GM12878 (cell line): ENCODE measurements at regions not wholly inside any gene's neighbourhood (a gene's known extent, or its start where the extent isn't known, plus 50 kb on each side); places are given as distances from the start of the nearest gene placed in this dataset.
A peak's percentile ranks its signal among the peaks of the same experiment; 100 is the strongest.

ENCODE experiments used
- ATAC-seq: fragments of 200-7000 bp; cut with Tn5 transposase; 3 replicates; pipeline ENCODE4 v1.9.1; 2020; ENCODE audit warnings: mild to moderate bottlenecking, moderate library complexity
- BruUV-seq: library from RNA; stranded (reverse); fragments of 400-500 nt; replicated peaks from 2 replicates; lab custom pipeline; 2021; lab: Mats Ljungman, UMichigan
- CTCF ChIA-PET: fragments of 300-600 bp; sonication (Branson Sonifier 250); formaldehyde crosslinking; extraction: SDS; loops from one replicate; lab custom pipeline; 2021; ENCODE audit warnings: inconsistent platforms; lab: Yijun Ruan, JAX
- POLR2A ChIA-PET: fragments of 350-600 bp; formaldehyde crosslinking; extraction: SDS; loops from one replicate; lab custom pipeline; 2021; ENCODE audit warnings: inconsistent platforms; lab: Charles Lee
- RAD21 ChIA-PET: fragments of 300-600 bp; sonication (Branson Sonifier 250); formaldehyde crosslinking; loops from one replicate; lab custom pipeline; 2023; ENCODE audit warnings: antibody characterized with exemption; ENCODE audit not compliant: unreplicated experiment; lab: Charles Lee
- SMC1A ChIA-PET: fragments of 300-600 bp; sonication (Branson Sonifier 250); formaldehyde crosslinking; loops from one replicate; lab custom pipeline; 2023; ENCODE audit not compliant: unreplicated experiment, uncharacterized antibody; lab: Charles Lee
- DNase-seq: peaks from one replicate; pipeline ENCODE4 v3.0.0-alpha.2; 2011; ENCODE audit warnings: low read depth, low spot score
- FAIRE-seq: peaks from 3 replicates; lab custom pipeline; 2011; peaks lifted over from hg19 to GRCh38; lab: Jason Lieb, UNC
- H2AFZ ChIP-seq: 2 replicates; pipeline ENCODE4 v1.6.0; 2011; ENCODE audit warnings: low read depth, low read length, control low read depth; ENCODE audit not compliant: control insufficient read depth
- H3K27ac ChIP-seq: 2 replicates; pipeline ENCODE4 v1.5.1; 2011; ENCODE audit warnings: control low read depth; ENCODE audit not compliant: control insufficient read depth, insufficient read depth
- H3K27me3 ChIP-seq, 2 experiments: replicated peaks in 1 of 2; 2 replicates each; pipeline versions ENCODE4 v1.6.0 to v1.6.1; 2011; ENCODE audit warnings: low read length in 1 of 2; ENCODE audit not compliant: control insufficient read depth in 2 of 2, insufficient read depth in 2 of 2
- H3K36me3 ChIP-seq, 2 experiments: 2 replicates each; pipeline ENCODE4 v1.5.1; 2011; ENCODE audit warnings: low read length in 1 of 2; ENCODE audit not compliant: control insufficient read depth in 2 of 2, insufficient read depth in 2 of 2
- H3K4me1 ChIP-seq: 2 replicates; pipeline ENCODE4 v1.6.1; 2011; ENCODE audit warnings: mild to moderate bottlenecking, low read length, moderate library complexity, mixed read lengths; ENCODE audit not compliant: control insufficient read depth, insufficient read depth
- H3K4me2 ChIP-seq: 2 replicates; pipeline ENCODE4 v1.6.0; 2011; ENCODE audit warnings: control low read depth; ENCODE audit not compliant: control insufficient read depth, insufficient read depth
- H3K4me3 ChIP-seq: fragments of 200-600 bp; sonication (generic); 2 replicates; pipeline ENCODE4 v1.5.1; 2016
- H3K79me2 ChIP-seq: 2 replicates; pipeline ENCODE4 v1.6.0; 2011; ENCODE audit warnings: low read length; ENCODE audit not compliant: control insufficient read depth, insufficient read depth
- H3K9ac ChIP-seq: 2 replicates; pipeline ENCODE4 v1.8.0; 2011; ENCODE audit warnings: low read length, control low read depth, mixed read lengths; ENCODE audit not compliant: control insufficient read depth, insufficient read depth
- H3K9me3 ChIP-seq: replicated peaks from 3 replicates; pipeline ENCODE4 v1.5.1; 2011; ENCODE audit warnings: mild to moderate bottlenecking, low read length; ENCODE audit not compliant: control insufficient read depth, insufficient read depth
- H4K20me1 ChIP-seq: 2 replicates; pipeline ENCODE4 v1.6.0; 2011; ENCODE audit not compliant: control insufficient read depth, insufficient read depth
- EED ChIP-seq: sonication (generic); IDR thresholded peaks from 2 replicates; pipeline ENCODE4 v1.6.1; 2016; ENCODE audit warnings: antibody characterized with exemption, low read depth
- EZH2 ChIP-seq: IDR thresholded peaks from 2 replicates; pipeline ENCODE4 v1.6.1; 2012; ENCODE audit warnings: low read depth, mild to moderate bottlenecking, control low read depth, inconsistent platforms, low read length, borderline replicate concordance; ENCODE audit not compliant: control insufficient read depth
- IKZF2 ChIP-seq, 2 experiments: fragments of 450-650 bp; IDR thresholded peaks; 2 replicates each; pipeline ENCODE4 v1.6.1; 2017; ENCODE audit warnings: mild to moderate bottlenecking in 2 of 2, moderate library complexity in 2 of 2
- MTA3 ChIP-seq: IDR thresholded peaks from 2 replicates; pipeline ENCODE4 v1.6.1; 2012; ENCODE audit warnings: low read length, inconsistent platforms, borderline replicate concordance
- RCOR1 ChIP-seq: conservative IDR thresholded peaks from 2 replicates; pipeline ENCODE4 v1.6.1; 2012; ENCODE audit warnings: low read depth, low read length, improper control_type of control experiment
- SP1 ChIP-seq: IDR thresholded peaks from one replicate; pipeline ENCODE4 v1.6.1; 2011; ENCODE audit warnings: low read depth, low read length
- TCF7 ChIP-seq: IDR thresholded peaks from 2 replicates; pipeline ENCODE4 v1.6.1; 2014; ENCODE audit warnings: antibody characterized with exemption, borderline replicate concordance
- ZNF384 ChIP-seq: IDR thresholded peaks from 2 replicates; pipeline ENCODE4 v1.6.1; 2012; ENCODE audit warnings: low read depth, mild to moderate bottlenecking, low read length, improper control_type of control experiment, borderline replicate concordance
- ZZZ3 ChIP-seq: IDR thresholded peaks from 2 replicates; pipeline ENCODE4 v1.6.1; 2011; ENCODE audit warnings: low read depth; ENCODE audit not compliant: control insufficient read depth, insufficient read length
- WGBS: methylation state at CpG from one replicate; pipeline ENCODE4 v1.1.6; 2016; ENCODE audit warnings: low lambda C conversion rate; ENCODE audit not compliant: insufficient replicate concordance, insufficient coverage; ENCODE audit errors: missing lambda C conversion rate; 5-methylcytosine and 5-hydroxymethylcytosine counted together
- in situ Hi-C: fragments of 300-500 bp; cut with MboI; formaldehyde crosslinking; loops from 9 replicates; pipeline ENCODE4 v1.14.3; 2018; ENCODE audit warnings: mixed read lengths
- intact Hi-C: fragments of 100-400 bp; cut with micrococcal nuclease; formaldehyde crosslinking; loops from one replicate; pipeline ENCODE4 v1.14.2; 2022; ENCODE audit not compliant: unreplicated experiment
- TF ChIP-seq, protein P1 (sequence below): fragments of 150-350 bp; IDR thresholded peaks from 2 replicates; pipeline ENCODE4 v1.6.1; 2016; ENCODE audit warnings: low read depth, low read length
- TF ChIP-seq, protein P2 (sequence below): IDR thresholded peaks from 2 replicates; pipeline ENCODE4 v1.6.1; 2012; ENCODE audit warnings: low read length, inconsistent platforms

DNA sequence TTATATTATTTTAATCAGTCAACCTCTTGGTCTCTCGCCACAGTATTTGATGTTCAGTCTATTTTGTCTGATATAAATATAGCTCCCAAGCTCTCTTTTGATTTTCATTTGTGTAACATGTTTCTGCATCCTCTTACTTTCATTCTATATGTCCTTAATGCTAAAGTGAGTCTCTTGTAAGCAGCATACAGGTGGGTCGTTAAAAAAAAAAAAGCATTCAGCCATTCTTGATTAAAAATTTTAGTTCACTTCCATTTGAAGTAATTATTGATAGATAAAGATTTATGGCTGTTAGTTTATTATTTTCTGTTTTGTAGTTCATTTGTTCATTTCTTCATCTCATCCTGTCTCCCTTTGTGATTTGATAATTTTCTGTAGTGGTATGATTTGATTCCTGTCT lies 229.1 kb downstream of the GUCY2F start:
- ChIA-PET CTCF (no interaction called here), POLR2A (no interaction called here), RAD21 (no interaction called here), SMC1A (no interaction called here)
- no peak overlapping the region for H2AFZ ChIP-seq
- no peaks in the 10 kb centered on the region for H3K4me1 ChIP-seq
- no peak for ATAC-seq
- FAIRE-seq = no peak
- TF ChIP-seq, protein P1, sequence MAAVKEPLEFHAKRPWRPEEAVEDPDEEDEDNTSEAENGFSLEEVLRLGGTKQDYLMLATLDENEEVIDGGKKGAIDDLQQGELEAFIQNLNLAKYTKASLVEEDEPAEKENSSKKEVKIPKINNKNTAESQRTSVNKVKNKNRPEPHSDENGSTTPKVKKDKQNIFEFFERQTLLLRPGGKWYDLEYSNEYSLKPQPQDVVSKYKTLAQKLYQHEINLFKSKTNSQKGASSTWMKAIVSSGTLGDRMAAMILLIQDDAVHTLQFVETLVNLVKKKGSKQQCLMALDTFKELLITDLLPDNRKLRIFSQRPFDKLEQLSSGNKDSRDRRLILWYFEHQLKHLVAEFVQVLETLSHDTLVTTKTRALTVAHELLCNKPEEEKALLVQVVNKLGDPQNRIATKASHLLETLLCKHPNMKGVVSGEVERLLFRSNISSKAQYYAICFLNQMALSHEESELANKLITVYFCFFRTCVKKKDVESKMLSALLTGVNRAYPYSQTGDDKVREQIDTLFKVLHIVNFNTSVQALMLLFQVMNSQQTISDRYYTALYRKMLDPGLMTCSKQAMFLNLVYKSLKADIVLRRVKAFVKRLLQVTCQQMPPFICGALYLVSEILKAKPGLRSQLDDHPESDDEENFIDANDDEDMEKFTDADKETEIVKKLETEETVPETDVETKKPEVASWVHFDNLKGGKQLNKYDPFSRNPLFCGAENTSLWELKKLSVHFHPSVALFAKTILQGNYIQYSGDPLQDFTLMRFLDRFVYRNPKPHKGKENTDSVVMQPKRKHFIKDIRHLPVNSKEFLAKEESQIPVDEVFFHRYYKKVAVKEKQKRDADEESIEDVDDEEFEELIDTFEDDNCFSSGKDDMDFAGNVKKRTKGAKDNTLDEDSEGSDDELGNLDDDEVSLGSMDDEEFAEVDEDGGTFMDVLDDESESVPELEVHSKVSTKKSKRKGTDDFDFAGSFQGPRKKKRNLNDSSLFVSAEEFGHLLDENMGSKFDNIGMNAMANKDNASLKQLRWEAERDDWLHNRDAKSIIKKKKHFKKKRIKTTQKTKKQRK = no peak
- TF ChIP-seq ZNF384 = peak; percentile 80
- H4K20me1 ChIP-seq = no peaks in the 10 kb centered on the region
- no peak overlapping the region for H3K27ac ChIP-seq
- in situ Hi-C loops = no loop called here
- DNase-seq = no peak
- H3K79me2 ChIP-seq = no peaks in the 10 kb centered on the region
- H3K4me3 ChIP-seq = no peak overlapping the region
- no peak overlapping the region for H3K4me2 ChIP-seq
- H3K27me3 ChIP-seq = no peaks in the 10 kb centered on the region
- WGBS = 31% methylated on average over 2 of the region's 2 CpGs
- intact Hi-C loops = no loop called here
- H3K9ac ChIP-seq = no peak overlapping the region
- no peaks in the 10 kb centered on the region; the same call in 2 of the 3 replicates for H3K9me3 ChIP-seq
- H3K36me3 ChIP-seq = no peaks in the 10 kb centered on the region
- BruUV-seq = no TSS peak

DNA sequence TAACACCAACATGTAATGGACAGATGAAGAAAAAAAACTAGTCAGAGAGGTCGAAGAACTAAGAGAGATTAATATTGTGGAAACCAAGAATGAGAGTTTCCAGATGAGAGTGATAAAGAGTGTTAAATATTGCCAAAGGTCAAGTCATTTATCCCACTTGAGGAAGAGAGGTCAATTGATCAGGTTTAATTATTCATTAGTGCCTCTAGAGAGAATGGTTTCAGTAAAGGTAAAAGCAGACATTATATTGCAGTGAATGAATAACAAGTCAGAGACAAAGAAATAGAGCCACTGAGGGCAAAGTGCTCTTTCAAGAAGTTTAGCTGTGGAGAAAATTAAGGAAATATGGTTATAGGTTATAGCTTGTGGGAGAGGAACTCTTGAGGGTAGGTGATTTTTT lies 263.1 kb downstream of the GUCY2F start:
- Histone ChIP-seq H3K9ac (no peak overlapping the region), H4K20me1 (no peaks in the 10 kb centered on the region), H3K36me3 (no peaks in the 10 kb centered on the region), H3K4me3 (no peak overlapping the region), H2AFZ (no peak overlapping the region), H3K27ac (no peak overlapping the region), H3K27me3 (no peaks in the 10 kb centered on the region), H3K79me2 (no peaks in the 10 kb centered on the region), H3K9me3 (no peaks in the 10 kb centered on the region), H3K4me2 (no peak overlapping the region), H3K4me1 (no peaks in the 10 kb centered on the region)
- ChIA-PET RAD21 (no interaction called here), POLR2A (no interaction called here), CTCF (no interaction called here), SMC1A (no interaction called here)
- no TSS peak for BruUV-seq
- ATAC-seq (no peak), FAIRE-seq (no peak), DNase-seq (no peak)
- 0% methylated on average over 1 of the region's 1 CpG for WGBS
- in situ Hi-C loops (no loop called here), intact Hi-C loops (no loop called here)
- TF ChIP-seq IKZF2 (IDR thresholded peaks at IDR 0.05) (no peak), ZZZ3 (no peak), TCF7 (no peak), SP1 (no peak), EZH2 (no peak), EED (no peak), MTA3 (no peak), RCOR1 (no peak)
- TF ChIP-seq, protein P2, sequence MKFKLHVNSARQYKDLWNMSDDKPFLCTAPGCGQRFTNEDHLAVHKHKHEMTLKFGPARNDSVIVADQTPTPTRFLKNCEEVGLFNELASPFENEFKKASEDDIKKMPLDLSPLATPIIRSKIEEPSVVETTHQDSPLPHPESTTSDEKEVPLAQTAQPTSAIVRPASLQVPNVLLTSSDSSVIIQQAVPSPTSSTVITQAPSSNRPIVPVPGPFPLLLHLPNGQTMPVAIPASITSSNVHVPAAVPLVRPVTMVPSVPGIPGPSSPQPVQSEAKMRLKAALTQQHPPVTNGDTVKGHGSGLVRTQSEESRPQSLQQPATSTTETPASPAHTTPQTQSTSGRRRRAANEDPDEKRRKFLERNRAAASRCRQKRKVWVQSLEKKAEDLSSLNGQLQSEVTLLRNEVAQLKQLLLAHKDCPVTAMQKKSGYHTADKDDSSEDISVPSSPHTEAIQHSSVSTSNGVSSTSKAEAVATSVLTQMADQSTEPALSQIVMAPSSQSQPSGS = no peak
